Vagina (tissue), 2 donors: ENCODE measurements at regions not wholly inside any gene's neighbourhood (a gene's known extent, or its start where the extent isn't known, plus 50 kb on each side); places are given as distances from the start of the nearest gene placed in this dataset.

Experiments
- CTCF ChIP-seq, 3 experiments: fragments of 450-650 bp in 2 of 3; fragments of 200-600 bp in 1 of 3; sonication (generic) in 1 of 3; IDR thresholded peaks; one replicate each; pipeline ENCODE4 v1.5.1; 2017 to 2019; ENCODE audit warnings: antibody characterized with exemption in 3 of 3, mild to moderate bottlenecking in 2 of 3, moderate library complexity in 2 of 3
- POLR2A ChIP-seq, 2 donors: fragments of 450-650 bp; IDR thresholded peaks; one replicate each; pipeline ENCODE4 v1.6.1; 2017; ENCODE audit warnings: antibody characterized with exemption in 2 of 2, mild to moderate bottlenecking in 2 of 2, moderate library complexity in 2 of 2
- POLR2AphosphoS5 ChIP-seq, 2 donors: sonication (generic); formaldehyde crosslinking; IDR thresholded peaks; one replicate each; pipeline ENCODE4 v1.9.0; 2017; ENCODE audit warnings: antibody characterized with exemption in 2 of 2, mild to moderate bottlenecking in 2 of 2, low read depth in 1 of 2; ENCODE audit not compliant: insufficient read depth in 1 of 2

DNA sequence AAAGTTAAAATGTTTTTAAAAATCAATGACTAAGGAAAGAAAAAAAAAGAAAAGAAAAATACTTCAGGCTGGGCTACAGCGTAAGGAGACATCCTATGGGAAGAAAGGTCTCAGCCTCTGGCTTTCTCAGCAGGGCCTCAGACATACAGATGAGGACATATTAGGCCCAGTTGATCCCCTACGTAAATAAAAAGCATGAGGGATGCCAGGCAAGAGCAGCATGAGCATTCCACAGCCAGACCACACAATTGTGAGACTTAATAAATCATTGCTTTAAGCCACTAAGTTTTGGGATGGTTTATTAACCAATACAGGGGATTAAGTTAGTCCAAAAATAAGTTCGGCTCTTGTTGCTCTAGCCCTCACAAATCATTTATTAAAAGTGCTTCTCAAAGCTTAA lies 394.1 kb upstream of the NECTIN3 start:
- TF ChIP-seq CTCF (IDR thresholded peaks at IDR 0.05), result no peak
- no peak for TF ChIP-seq POLR2A (IDR thresholded peaks at IDR 0.05)
- no peak for TF ChIP-seq POLR2AphosphoS5 (IDR thresholded peaks at IDR 0.05; ENCODE audit: insufficient read depth in 1 of 2, low read depth in 1 of 2)
